ENCODE measurements at regions not wholly inside any gene's neighbourhood (a gene's known extent, or its start where the extent isn't known, plus 50 kb on each side); places are given as distances from the start of the nearest gene placed in this dataset.

GRCh38 chr17:36746381-36747053, 145.1 kb downstream of the MRM1 start:
- no peak overlapping the region for H2AFZ ChIP-seq (ENCODE audit: low read depth, low read length, poor library complexity, severe bottlenecking)
- intact Hi-C loops (cut with micrococcal nuclease): no loop called here
- peaks cover 6 to 7% of the 10 kb centered on the region in 2 experiments; a peak in 2 of 4 replicates for H3K4me1 ChIP-seq (ENCODE audit: control insufficient read depth in 1 of 2, insufficient read depth in 2 of 2, low read length in 2 of 2)
- ATAC-seq (no peak), DNase-seq (ENCODE audit: low read depth, low spot score) (no peak)
- BruUV-seq (replicated peaks): no TSS peak
- H3K79me2 ChIP-seq (ENCODE audit: insufficient read depth, low read length): no peaks in the 10 kb centered on the region
- H3K9me3 ChIP-seq (ENCODE audit: control insufficient read depth in 1 of 2, insufficient read depth in 1 of 2, low read depth in 1 of 2, low read length in 2 of 2): no peaks in the 10 kb centered on the region
- no peak overlapping the region for H3K4me3 ChIP-seq (replicated peaks in 1 of 2; ENCODE audit: low read depth in 1 of 2, low read length in 2 of 2)
- H4K20me1 ChIP-seq (ENCODE audit: insufficient read depth): no peaks in the 10 kb centered on the region
- H3K9ac ChIP-seq (ENCODE audit: low read length): no peak overlapping the region
- RAD21 ChIA-PET (ENCODE audit: low non-redundant PET in 1 of 2, low total read pairs in 2 of 2, uncharacterized antibody in 2 of 2, unreplicated experiment in 2 of 2): no interaction called here
- H3K27me3 ChIP-seq (ENCODE audit: insufficient read depth, low read length): peaks cover 17% of the 10 kb centered on the region; the same call in 1 of the 2 replicates
- CTCF ChIA-PET: no interaction called here
- H3K9me2 ChIP-seq (ENCODE audit: insufficient read depth): no peaks in the 10 kb centered on the region
- H3K4me2 ChIP-seq (ENCODE audit: low read length): no peak overlapping the region
- H3K36me3 ChIP-seq (ENCODE audit: control insufficient read depth in 1 of 2, insufficient read depth in 2 of 2, low read length in 2 of 2): no peaks in the 10 kb centered on the region
- POLR2A ChIA-PET: no interaction called here
- no peak overlapping the region for H3K27ac ChIP-seq (ENCODE audit: low read depth, low read length)
- TF ChIP-seq POLR2A (IDR thresholded peaks at IDR 0.05; ENCODE audit: borderline replicate concordance, extremely low read depth, insufficient read depth, insufficient read length): no peak
- no peak for TF ChIP-seq YY1 (IDR thresholded peaks at IDR 0.05; ENCODE audit: extremely low read depth, insufficient replicate concordance, low read depth, low read length)
- TF ChIP-seq EGR1 (IDR thresholded peaks at IDR 0.05; ENCODE audit: low read depth): no peak
- TF ChIP-seq CTCF (IDR thresholded peaks at IDR 0.05 in 2 of 3, conservative IDR thresholded peaks at IDR 0.05 in 1 of 3; ENCODE audit: borderline replicate concordance in 1 of 3, insufficient read depth in 1 of 3, low read depth in 2 of 3, low read length in 2 of 3): no peak
- no peak for TF ChIP-seq SRF (IDR thresholded peaks at IDR 0.05; ENCODE audit: low read depth)
- no peak for TF ChIP-seq CBX3 (IDR thresholded peaks at IDR 0.05; ENCODE audit: low read depth)
- no peak for TF ChIP-seq FOSL1 (IDR thresholded peaks at IDR 0.05; ENCODE audit: low read depth)
- TF ChIP-seq EZH2phosphoT487 (IDR thresholded peaks at IDR 0.05; ENCODE audit: borderline replicate concordance): no peak
- no peak for TF ChIP-seq ATF3 (IDR thresholded peaks at IDR 0.05)
- no peak for TF ChIP-seq EZH2 (IDR thresholded peaks at IDR 0.05)
- TF ChIP-seq SP1 (IDR thresholded peaks at IDR 0.05; ENCODE audit: low read depth): no peak
- TF ChIP-seq RAD21 (IDR thresholded peaks at IDR 0.05; ENCODE audit: low read depth): no peak
